AG04450 (cell line): ENCODE measurements at regions not wholly inside any gene's neighbourhood (a gene's known extent, or its start where the extent isn't known, plus 50 kb on each side); places are given as distances from the start of the nearest gene placed in this dataset.

ENCODE experiments used
- CTCF ChIA-PET: fragments of 300-600, 350-600 bp; formaldehyde crosslinking; extraction: SDS; loops from one replicate; lab custom pipeline; 2022; ENCODE audit warnings: antibody characterized with exemption, inconsistent platforms; lab: Charles Lee
- POLR2A ChIA-PET: fragments of 350-600 bp; formaldehyde crosslinking; extraction: SDS; loops from one replicate; lab custom pipeline; 2021; ENCODE audit warnings: antibody characterized with exemption, inconsistent platforms; lab: Yijun Ruan, JAX
- DNase-seq: peaks from one replicate; pipeline ENCODE4 v3.0.0-alpha.2; 2011; ENCODE audit warnings: low read depth, low spot score
- H3K27ac ChIP-seq: one replicate; pipeline ENCODE4 v1.5.1; 2012; ENCODE audit warnings: low read depth, low read length, control low read depth
- H3K27me3 ChIP-seq: one replicate; pipeline ENCODE4 v1.6.0; 2012; ENCODE audit warnings: low read length; ENCODE audit not compliant: control insufficient read depth, insufficient read depth
- H3K4me3 ChIP-seq: 2 replicates; pipeline ENCODE4 v1.5.1; 2011; ENCODE audit warnings: mild to moderate bottlenecking, low read depth, low read length, control low read depth
- H3K9me3 ChIP-seq: 2 replicates; pipeline ENCODE4 v1.5.1; 2012; ENCODE audit warnings: low read length; ENCODE audit not compliant: control insufficient read depth, insufficient read depth
- TF ChIP-seq, protein P1 (sequence below): IDR thresholded peaks from 2 replicates; pipeline ENCODE4 v1.5.1; 2011; ENCODE audit warnings: low read depth, low read length, control low read depth, inconsistent platforms

- ChIA-PET CTCF (interaction anchor here (1.0 kb wide), 1 partner anchor 132 kb away, joined by 3 read pairs; no protein-coding TSS in a partner anchor), POLR2A (no interaction called here)
- Histone ChIP-seq H3K9me3 (no peaks in the 10 kb centered on the region), H3K27me3 (no peaks in the 10 kb centered on the region), H3K4me3 (no peak overlapping the region), H3K27ac (no peak overlapping the region)
- TF ChIP-seq, protein P1, sequence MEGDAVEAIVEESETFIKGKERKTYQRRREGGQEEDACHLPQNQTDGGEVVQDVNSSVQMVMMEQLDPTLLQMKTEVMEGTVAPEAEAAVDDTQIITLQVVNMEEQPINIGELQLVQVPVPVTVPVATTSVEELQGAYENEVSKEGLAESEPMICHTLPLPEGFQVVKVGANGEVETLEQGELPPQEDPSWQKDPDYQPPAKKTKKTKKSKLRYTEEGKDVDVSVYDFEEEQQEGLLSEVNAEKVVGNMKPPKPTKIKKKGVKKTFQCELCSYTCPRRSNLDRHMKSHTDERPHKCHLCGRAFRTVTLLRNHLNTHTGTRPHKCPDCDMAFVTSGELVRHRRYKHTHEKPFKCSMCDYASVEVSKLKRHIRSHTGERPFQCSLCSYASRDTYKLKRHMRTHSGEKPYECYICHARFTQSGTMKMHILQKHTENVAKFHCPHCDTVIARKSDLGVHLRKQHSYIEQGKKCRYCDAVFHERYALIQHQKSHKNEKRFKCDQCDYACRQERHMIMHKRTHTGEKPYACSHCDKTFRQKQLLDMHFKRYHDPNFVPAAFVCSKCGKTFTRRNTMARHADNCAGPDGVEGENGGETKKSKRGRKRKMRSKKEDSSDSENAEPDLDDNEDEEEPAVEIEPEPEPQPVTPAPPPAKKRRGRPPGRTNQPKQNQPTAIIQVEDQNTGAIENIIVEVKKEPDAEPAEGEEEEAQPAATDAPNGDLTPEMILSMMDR = no peak
- no peak for DNase-seq
Observed at GRCh38 chr15:38128341-38128781, 124.3 kb upstream of the SPRED1 start.

DNA sequence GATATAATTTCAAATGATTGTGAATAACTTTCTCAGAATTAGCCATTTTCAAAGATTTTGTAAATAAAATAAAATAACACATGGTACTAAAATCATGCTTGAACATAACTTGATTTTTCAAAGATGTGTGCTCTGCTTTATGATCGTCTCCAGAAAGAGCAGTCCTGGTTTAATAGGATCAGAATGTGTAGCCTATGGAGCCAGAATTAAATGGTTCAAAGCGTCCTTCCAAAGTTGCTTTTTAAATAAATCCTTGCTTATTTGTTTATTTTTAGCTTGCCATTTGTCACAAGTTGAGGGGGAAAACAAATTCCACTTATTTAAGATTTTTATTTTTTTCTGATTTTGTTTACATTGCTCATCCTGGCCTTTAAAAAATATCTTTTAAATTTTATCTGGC, 123.7 kb upstream of the SPRED1 start:
- Histone ChIP-seq H3K4me3 (no peak overlapping the region), H3K27ac (no peak overlapping the region), H3K9me3 (no peaks in the 10 kb centered on the region), H3K27me3 (no peaks in the 10 kb centered on the region)
- TF ChIP-seq, protein P1 = no peak
- no peak for DNase-seq
- CTCF ChIA-PET = interaction anchor here (1.0 kb wide), 1 partner anchor 133 kb away, joined by 3 read pairs; no protein-coding TSS in a partner anchor
- POLR2A ChIA-PET = interaction anchor here (0.7 to 1.0 kb wide), 2 partner anchors 54 to 56 kb away, joined by 3 read pairs; no protein-coding TSS in a partner anchor

DNA sequence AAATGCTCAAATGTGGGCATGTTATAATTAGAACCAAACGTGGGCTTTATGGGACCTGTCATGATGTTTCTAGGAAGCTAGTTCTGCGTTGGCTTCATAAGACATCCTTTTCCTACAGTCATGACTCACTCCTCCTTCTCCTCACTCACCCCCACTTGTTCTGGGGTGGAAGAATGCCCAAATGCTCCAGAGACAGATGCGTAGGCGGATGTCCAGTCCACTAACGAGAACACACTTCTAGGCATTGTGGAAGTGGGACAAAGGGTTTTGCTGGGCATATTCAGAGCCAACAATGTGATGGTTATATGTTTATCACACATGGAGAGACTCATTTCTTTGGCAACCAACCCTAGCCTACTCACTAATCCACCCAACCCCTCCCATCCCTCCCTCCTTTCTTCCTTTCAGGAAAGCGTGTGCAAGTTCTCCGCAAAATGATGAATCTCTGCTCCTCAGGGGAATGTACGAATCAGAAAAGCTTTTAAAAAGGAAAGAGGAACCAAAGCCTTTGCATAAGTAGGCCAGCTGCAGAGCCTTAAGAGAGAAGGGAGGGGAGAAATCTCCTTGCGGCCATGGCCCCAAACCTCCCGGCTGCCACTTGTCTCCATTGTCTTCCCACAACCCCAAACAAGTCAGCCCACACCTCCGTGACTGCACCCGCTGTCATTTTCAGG, 123.0 kb upstream of the SPRED1 start:
- CTCF ChIA-PET = interaction anchor here (1.0 kb wide), 1 partner anchor 133 kb away, joined by 3 read pairs; no protein-coding TSS in a partner anchor
- TF ChIP-seq, protein P1 = no peak
- Histone ChIP-seq H3K4me3 (peak overlapping the region; percentile 52), H3K9me3 (no peaks in the 10 kb centered on the region), H3K27ac (peak overlapping the region; percentile 89), H3K27me3 (no peaks in the 10 kb centered on the region)
- DNase-seq = peak; percentile 98
- POLR2A ChIA-PET = interaction anchor here (0.6 to 2.7 kb wide), 7 partner anchors 40 to 135 kb away, joined by 3 to 29 read pairs (median 5); partner anchors contain the start of gene SPRED1

GRCh38 chr15:38130205-38130567, 122.5 kb upstream of the SPRED1 start:
- Histone ChIP-seq H3K27ac (peak overlapping the region; percentile 89), H3K4me3 (peak overlapping the region; percentile 52), H3K9me3 (no peaks in the 10 kb centered on the region), H3K27me3 (no peaks in the 10 kb centered on the region)
- ChIA-PET CTCF (interaction anchor here (1.4 kb wide), 1 partner anchor 128 kb away, joined by 3 read pairs; no protein-coding TSS in a partner anchor), POLR2A (interaction anchor here (0.6 to 2.7 kb wide), 8 partner anchors 38 to 135 kb away, joined by 3 to 29 read pairs (median 4); partner anchors contain the start of gene SPRED1)
- peak; percentile 2 for DNase-seq
- TF ChIP-seq, protein P1 = no peak
